K562 (cell line): ENCODE measurements at regions not wholly inside any gene's neighbourhood (a gene's known extent, or its start where the extent isn't known, plus 50 kb on each side); places are given as distances from the start of the nearest gene placed in this dataset.

ENCODE experiments used
- ATAC-seq: fragments of 200-7000 bp; cut with Tn5 transposase; 3 replicates; pipeline ENCODE4 v1.9.1; 2020; ENCODE audit warnings: moderate library complexity
- BruUV-seq: library from RNA; stranded (reverse); fragments of 400-500 nt; replicated peaks from 2 replicates; lab custom pipeline; 2021; lab: Mats Ljungman, UMichigan
- CTCF ChIA-PET: fragments of 300-600 bp; formaldehyde crosslinking; extraction: SDS; loops from one replicate; lab custom pipeline; 2021; ENCODE audit warnings: low intra/inter-chr PET ratio; lab: Yijun Ruan, JAX
- POLR2A ChIA-PET: fragments of 300-600, 350-650 bp; sonication (Branson Sonifier 250); formaldehyde crosslinking; extraction: SDS; loops from one replicate; lab custom pipeline; 2021; ENCODE audit warnings: antibody characterized with exemption, inconsistent platforms; lab: Yijun Ruan, JAX
- DNase-seq, 4 experiments: peaks; one replicate each; pipeline versions ENCODE4 v3.0.0 to v3.0.0-alpha.2; 2011 to 2018; ENCODE audit warnings: low spot score in 3 of 4, mixed read lengths in 3 of 4; ENCODE audit errors: extremely low read depth in 1 of 4
- FAIRE-seq: peaks from 2 replicates; lab custom pipeline; 2011; peaks lifted over from hg19 to GRCh38; lab: Jason Lieb, UNC
- H2AFZ ChIP-seq: 2 replicates; pipeline ENCODE4 v1.6.0; 2011; ENCODE audit warnings: low read depth, low read length, control low read depth, inconsistent platforms
- H3K27ac ChIP-seq: fragments of 200-600 bp; 3 replicates; pipeline ENCODE4 v1.8.0; 2011; ENCODE audit warnings: low read depth, mild to moderate bottlenecking, control low read depth, inconsistent platforms, low read length, moderate library complexity, mixed read lengths; ENCODE audit errors: extremely low read depth
- H3K27me3 ChIP-seq, 2 experiments: fragments of 300-600 bp in 1 of 2; 2 replicates in 1 of 2; 3 replicates in 1 of 2; pipeline versions ENCODE4 v1.6.0 to v1.8.0; 2011; ENCODE audit warnings: inconsistent platforms in 2 of 2, low read length in 2 of 2, mild to moderate bottlenecking in 1 of 2, mixed read lengths in 1 of 2, moderate library complexity in 1 of 2; ENCODE audit not compliant: control insufficient read depth in 2 of 2, insufficient read depth in 2 of 2
- H3K36me3 ChIP-seq: fragments of 300-600 bp; 3 replicates; pipeline ENCODE4 v1.8.0; 2011; ENCODE audit warnings: mild to moderate bottlenecking, low read length, inconsistent platforms; ENCODE audit not compliant: control insufficient read depth, insufficient read depth
- H3K4me1 ChIP-seq, 2 experiments: fragments of 200-600 bp in 1 of 2; replicated peaks in 1 of 2; 2 replicates in 1 of 2; 3 replicates in 1 of 2; pipeline versions ENCODE4 v1.5.1 to v1.8.0; 2011; ENCODE audit warnings: inconsistent platforms in 2 of 2, low read length in 2 of 2, mild to moderate bottlenecking in 1 of 2, mixed read lengths in 1 of 2, moderate library complexity in 1 of 2; ENCODE audit not compliant: control insufficient read depth in 2 of 2, insufficient read depth in 2 of 2
- H3K4me2 ChIP-seq: 2 replicates; pipeline ENCODE4 v1.6.1; 2011; ENCODE audit warnings: low read length, control low read depth, inconsistent platforms, mixed read lengths; ENCODE audit not compliant: insufficient read depth
- H3K4me3 ChIP-seq: fragments of 200-600 bp; sonication (generic), shearing (Covaris generic); 2 replicates; pipeline ENCODE4 v1.5.1; 2016; ENCODE audit warnings: control low read depth, inconsistent platforms
- H3K79me2 ChIP-seq: fragments of 200-600 bp; 3 replicates; pipeline ENCODE4 v1.8.0; 2011; ENCODE audit warnings: low read length, inconsistent platforms; ENCODE audit not compliant: control insufficient read depth, insufficient read depth
- H3K9ac ChIP-seq, 2 experiments: 2 replicates each; pipeline versions ENCODE4 v1.6.0 to v1.6.1; 2011; ENCODE audit warnings: low read depth in 2 of 2, low read length in 2 of 2, control low read depth in 1 of 2, inconsistent platforms in 1 of 2, mild to moderate bottlenecking in 1 of 2, mixed read lengths in 1 of 2; ENCODE audit not compliant: insufficient read depth in 1 of 2
- H3K9me1 ChIP-seq: one replicate; pipeline ENCODE4 v1.6.0; 2011; ENCODE audit warnings: inconsistent platforms, mild to moderate bottlenecking, low read length, moderate library complexity; ENCODE audit not compliant: control insufficient read depth, insufficient read depth
- H3K9me3 ChIP-seq: replicated peaks from 2 replicates; pipeline ENCODE4 v1.5.1; 2011; ENCODE audit warnings: low read depth, low read length, inconsistent platforms; ENCODE audit not compliant: control insufficient read depth, insufficient read depth
- H4K20me1 ChIP-seq: replicated peaks from 2 replicates; pipeline ENCODE4 v1.6.1; 2011; ENCODE audit warnings: low read length, inconsistent platforms, mixed read lengths; ENCODE audit not compliant: control insufficient read depth, insufficient read depth
- BMI1 ChIP-seq: fragments of 150-350 bp; IDR thresholded peaks from 2 replicates; pipeline ENCODE4 v1.6.1; 2014; ENCODE audit warnings: low read length
- BRD9 ChIP-seq: fragments of 450-650 bp; IDR thresholded peaks from 2 replicates; pipeline ENCODE4 v1.6.1; 2018; ENCODE audit warnings: low read depth; ENCODE audit not compliant: partially characterized antibody
- KLF10 ChIP-seq: fragments of 250-450 bp; sonication (Bioruptor Pico); IDR thresholded peaks from 2 replicates; pipeline ENCODE4 v1.6.1; 2021; ENCODE audit warnings: matching md5 sums
- MECOM ChIP-seq: fragments of 250-450 bp; sonication (Bioruptor Pico); IDR thresholded peaks from 2 replicates; pipeline ENCODE4 v1.8.0; 2022; ENCODE audit warnings: inconsistent platforms
- NFATC3 ChIP-seq: fragments of 450-650 bp; IDR thresholded peaks from 2 replicates; pipeline ENCODE4 v1.6.1; 2017; ENCODE audit warnings: mild to moderate bottlenecking
- PHB ChIP-seq: fragments of 250-450 bp; sonication (Bioruptor Pico); IDR thresholded peaks from 2 replicates; pipeline ENCODE4 v1.5.0; 2021
- PYGO2 ChIP-seq: fragments of 450-650 bp; IDR thresholded peaks from 2 replicates; pipeline ENCODE4 v1.6.1; 2016; ENCODE audit warnings: mild to moderate bottlenecking, missing genetic modification characterization, moderate library complexity, missing compliant biosample characterization
- SNIP1 ChIP-seq: fragments of 450-650 bp; IDR thresholded peaks from 2 replicates; pipeline ENCODE4 v1.7.1; 2017; ENCODE audit warnings: low read depth, mild to moderate bottlenecking
- WGBS: fragments of 100-300 bp; shearing (Covaris generic); methylation state at CpG from one replicate; pipeline ENCODE4 v1.1.6; 2016; ENCODE audit warnings: low coverage, mixed read lengths; ENCODE audit not compliant: insufficient coverage; ENCODE audit errors: missing lambda C conversion rate; 5-methylcytosine and 5-hydroxymethylcytosine counted together
- in situ Hi-C: fragments of 300-500 bp; cut with MboI; formaldehyde crosslinking; loops from 4 replicates; pipeline ENCODE4 v1.15.0; 2018; ENCODE audit warnings: inconsistent platforms, mixed read lengths
- intact Hi-C: fragments of 100-400 bp; cut with micrococcal nuclease; formaldehyde crosslinking; loops from 2 replicates; pipeline ENCODE4 v1.14.2; 2022
- TF ChIP-seq, protein P1 (sequence below), 2 experiments: fragments of 250-450 bp in 1 of 2; fragments of 450-650 bp in 1 of 2; sonication (Bioruptor Pico) in 1 of 2; IDR thresholded peaks; 2 replicates each; pipeline versions ENCODE4 v1.6.1 to v1.8.0; 2016 to 2021; ENCODE audit warnings: mild to moderate bottlenecking in 2 of 2, moderate library complexity in 2 of 2, missing compliant biosample characterization in 1 of 2, missing genetic modification characterization in 1 of 2
- TF ChIP-seq, protein P2 (sequence below): fragments of 250-450 bp; sonication (Bioruptor Pico); IDR thresholded peaks from 2 replicates; pipeline ENCODE4 v1.8.0; 2022; ENCODE audit warnings: inconsistent platforms
- TF ChIP-seq, protein P3 (sequence below), 2 experiments: fragments of 450-650 bp in 1 of 2; IDR thresholded peaks; 2 replicates each; pipeline ENCODE4 v1.6.1; 2011 to 2017; ENCODE audit warnings: low read depth in 2 of 2, antibody characterized with exemption in 1 of 2, borderline replicate concordance in 1 of 2, low read length in 1 of 2, mild to moderate bottlenecking in 1 of 2, mixed read lengths in 1 of 2; ENCODE audit not compliant: control insufficient read depth in 1 of 2
- TF ChIP-seq, protein P4 (sequence below): fragments of 250-450 bp; sonication (Bioruptor Pico); IDR thresholded peaks from 2 replicates; pipeline ENCODE4 v1.5.0; 2021; ENCODE audit warnings: mild to moderate bottlenecking, moderate library complexity

DNA sequence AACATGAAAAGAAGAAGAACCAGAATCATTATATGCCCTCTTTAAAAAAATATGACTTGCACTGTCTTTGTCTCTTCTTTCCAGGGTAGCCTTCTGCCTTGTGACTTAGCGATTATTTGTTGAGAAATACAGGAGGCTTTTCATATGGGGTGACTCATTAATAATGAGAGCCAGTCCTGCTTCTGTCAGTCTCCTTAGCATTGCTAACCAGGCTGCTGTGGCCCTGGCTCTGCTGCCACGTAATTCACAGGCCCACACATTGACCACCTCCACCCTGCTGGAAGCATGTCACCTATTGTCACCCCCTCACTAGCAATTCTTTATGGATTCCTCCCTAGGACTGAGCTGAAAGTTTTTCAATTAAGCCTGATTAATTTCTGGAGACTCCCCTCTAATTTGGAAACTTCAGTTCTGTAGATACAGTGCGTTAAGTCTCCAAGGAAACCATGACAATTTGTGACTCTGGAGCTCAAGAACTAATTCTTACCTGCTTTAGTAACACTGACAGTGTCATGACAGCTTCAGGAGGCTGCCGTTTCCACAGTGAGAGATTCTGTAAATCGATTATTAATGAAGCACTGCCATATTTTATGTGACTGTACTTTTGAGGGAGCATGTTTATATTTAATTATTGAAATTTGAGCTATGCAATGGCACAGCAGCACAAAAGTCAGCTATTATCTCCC lies 267.9 kb upstream of the SP8 start (continued):
- TF ChIP-seq, protein P1, sequence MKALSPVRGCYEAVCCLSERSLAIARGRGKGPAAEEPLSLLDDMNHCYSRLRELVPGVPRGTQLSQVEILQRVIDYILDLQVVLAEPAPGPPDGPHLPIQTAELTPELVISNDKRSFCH (CRISPR knock-in tag; IDR thresholded peaks at IDR 0.05), result no peak
- TF ChIP-seq, protein P1 (tag; IDR thresholded peaks at IDR 0.05), result no peak
- TF ChIP-seq BRD9 (no peak), PHB (CRISPR knock-in tag) (no peak)

DNA sequence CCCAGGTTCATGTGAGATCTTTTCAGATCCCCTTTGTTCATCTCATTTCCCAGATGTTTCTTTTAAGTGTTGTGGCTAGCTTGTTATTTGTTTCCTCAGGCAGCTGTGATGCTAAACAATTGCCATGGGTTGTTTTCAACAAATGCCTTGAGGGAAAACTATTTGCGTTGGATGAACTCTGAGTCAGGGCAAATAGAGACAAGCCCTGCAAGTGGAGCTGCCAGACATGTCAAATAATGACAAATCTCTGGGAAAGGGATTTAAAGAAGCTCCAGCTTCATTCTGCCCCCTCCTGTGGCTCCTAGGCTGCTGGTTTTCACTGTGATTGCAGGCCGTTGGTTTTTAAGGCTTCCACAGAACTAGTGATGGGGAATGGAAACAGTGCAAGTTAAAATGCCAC lies 272.4 kb upstream of the SP8 start:
- no peak for ATAC-seq
- FAIRE-seq, result no peak
- no peak overlapping the region for H3K4me3 ChIP-seq
- ChIA-PET CTCF (no interaction called here), POLR2A (no interaction called here)
- H3K36me3 ChIP-seq, result no peaks in the 10 kb centered on the region
- H3K4me1 ChIP-seq, result no peaks in the 10 kb centered on the region
- H3K4me2 ChIP-seq, result no peak overlapping the region
- H3K9ac ChIP-seq, result no peak overlapping the region
- in situ Hi-C loops, result no loop called here
- WGBS, result 0% methylated on average over 2 of the region's 2 CpGs
- BruUV-seq, result no TSS peak
- H4K20me1 ChIP-seq, result no peaks in the 10 kb centered on the region
- no peak overlapping the region for H3K27ac ChIP-seq
- no peaks in the 10 kb centered on the region for H3K9me1 ChIP-seq
- no peaks in the 10 kb centered on the region for H3K27me3 ChIP-seq
- DNase-seq, result no peak
- H3K9me3 ChIP-seq, result no peaks in the 10 kb centered on the region
- no peak overlapping the region for H2AFZ ChIP-seq
- no peaks in the 10 kb centered on the region for H3K79me2 ChIP-seq
- TF ChIP-seq NFATC3, result no peak
- no peak for TF ChIP-seq BMI1
- TF ChIP-seq SNIP1, result no peak
- TF ChIP-seq, protein P2, sequence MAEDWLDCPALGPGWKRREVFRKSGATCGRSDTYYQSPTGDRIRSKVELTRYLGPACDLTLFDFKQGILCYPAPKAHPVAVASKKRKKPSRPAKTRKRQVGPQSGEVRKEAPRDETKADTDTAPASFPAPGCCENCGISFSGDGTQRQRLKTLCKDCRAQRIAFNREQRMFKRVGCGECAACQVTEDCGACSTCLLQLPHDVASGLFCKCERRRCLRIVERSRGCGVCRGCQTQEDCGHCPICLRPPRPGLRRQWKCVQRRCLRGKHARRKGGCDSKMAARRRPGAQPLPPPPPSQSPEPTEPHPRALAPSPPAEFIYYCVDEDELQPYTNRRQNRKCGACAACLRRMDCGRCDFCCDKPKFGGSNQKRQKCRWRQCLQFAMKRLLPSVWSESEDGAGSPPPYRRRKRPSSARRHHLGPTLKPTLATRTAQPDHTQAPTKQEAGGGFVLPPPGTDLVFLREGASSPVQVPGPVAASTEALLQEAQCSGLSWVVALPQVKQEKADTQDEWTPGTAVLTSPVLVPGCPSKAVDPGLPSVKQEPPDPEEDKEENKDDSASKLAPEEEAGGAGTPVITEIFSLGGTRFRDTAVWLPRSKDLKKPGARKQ (CRISPR knock-in tag), result no peak
- TF ChIP-seq KLF10 (CRISPR knock-in tag), result no peak
- TF ChIP-seq, protein P3, sequence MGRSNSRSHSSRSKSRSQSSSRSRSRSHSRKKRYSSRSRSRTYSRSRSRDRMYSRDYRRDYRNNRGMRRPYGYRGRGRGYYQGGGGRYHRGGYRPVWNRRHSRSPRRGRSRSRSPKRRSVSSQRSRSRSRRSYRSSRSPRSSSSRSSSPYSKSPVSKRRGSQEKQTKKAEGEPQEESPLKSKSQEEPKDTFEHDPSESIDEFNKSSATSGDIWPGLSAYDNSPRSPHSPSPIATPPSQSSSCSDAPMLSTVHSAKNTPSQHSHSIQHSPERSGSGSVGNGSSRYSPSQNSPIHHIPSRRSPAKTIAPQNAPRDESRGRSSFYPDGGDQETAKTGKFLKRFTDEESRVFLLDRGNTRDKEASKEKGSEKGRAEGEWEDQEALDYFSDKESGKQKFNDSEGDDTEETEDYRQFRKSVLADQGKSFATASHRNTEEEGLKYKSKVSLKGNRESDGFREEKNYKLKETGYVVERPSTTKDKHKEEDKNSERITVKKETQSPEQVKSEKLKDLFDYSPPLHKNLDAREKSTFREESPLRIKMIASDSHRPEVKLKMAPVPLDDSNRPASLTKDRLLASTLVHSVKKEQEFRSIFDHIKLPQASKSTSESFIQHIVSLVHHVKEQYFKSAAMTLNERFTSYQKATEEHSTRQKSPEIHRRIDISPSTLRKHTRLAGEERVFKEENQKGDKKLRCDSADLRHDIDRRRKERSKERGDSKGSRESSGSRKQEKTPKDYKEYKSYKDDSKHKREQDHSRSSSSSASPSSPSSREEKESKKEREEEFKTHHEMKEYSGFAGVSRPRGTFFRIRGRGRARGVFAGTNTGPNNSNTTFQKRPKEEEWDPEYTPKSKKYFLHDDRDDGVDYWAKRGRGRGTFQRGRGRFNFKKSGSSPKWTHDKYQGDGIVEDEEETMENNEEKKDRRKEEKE (IDR thresholded peaks at IDR 0.05; ENCODE audit: borderline replicate concordance in 1 of 2, control insufficient read depth in 1 of 2, low read depth in 2 of 2, low read length in 1 of 2), result no peak
- TF ChIP-seq, protein P4, sequence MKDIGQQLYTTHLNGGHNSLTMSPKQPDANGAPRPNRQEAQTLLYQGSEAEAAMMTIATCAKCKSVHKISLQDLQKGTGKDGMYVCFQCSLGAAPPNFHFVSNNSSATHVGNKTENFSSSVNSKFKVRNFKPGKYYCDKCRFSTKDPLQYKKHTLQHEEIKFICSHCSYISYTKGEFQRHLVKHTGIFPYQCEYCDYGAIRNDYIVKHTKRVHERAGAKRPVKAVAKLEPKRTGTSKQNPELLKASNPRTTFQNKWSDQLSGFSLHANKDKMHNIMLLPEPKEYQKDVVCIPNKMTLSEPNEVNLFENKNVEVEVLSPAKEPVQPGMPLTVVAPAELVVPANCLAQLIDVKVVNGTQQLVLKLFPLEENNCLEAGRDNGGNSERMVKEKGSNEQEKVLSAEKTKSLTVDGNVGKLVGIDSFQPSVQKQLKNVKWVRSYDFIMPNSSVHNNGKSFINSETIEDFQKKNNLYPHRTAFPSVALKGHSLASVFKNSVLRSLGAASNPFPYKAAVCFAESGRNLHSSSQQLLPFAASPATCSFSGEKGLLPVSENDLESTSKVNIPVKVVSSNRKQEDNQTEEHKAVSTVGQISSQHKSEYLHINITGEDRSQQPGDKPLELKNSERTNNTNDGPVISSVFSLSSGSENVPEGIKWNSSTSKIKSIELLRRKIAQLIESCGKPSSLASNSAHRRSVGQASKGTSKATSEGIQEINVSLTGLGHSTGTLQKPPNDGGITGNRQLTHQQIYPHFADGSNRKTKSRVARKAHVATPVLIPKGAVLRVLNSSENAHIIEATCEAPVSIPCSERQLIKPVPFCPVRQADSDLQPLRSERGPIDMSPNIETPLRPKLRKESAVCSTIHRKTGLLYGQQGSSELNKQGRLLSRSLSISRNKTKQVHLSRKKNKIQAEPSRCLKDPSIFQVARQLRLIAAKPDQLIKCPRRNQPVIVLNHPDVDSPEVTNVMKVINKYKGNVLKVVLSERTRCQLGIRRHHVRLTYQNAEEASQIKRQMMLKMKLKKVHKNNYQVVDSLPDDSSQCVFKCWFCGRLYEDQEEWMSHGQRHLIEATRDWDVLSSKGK (CRISPR knock-in tag), result no peak
- TF ChIP-seq PYGO2, result no peak
- TF ChIP-seq MECOM (CRISPR knock-in tag), result no peak
- intact Hi-C loops, result no loop called here
